IMR-90 (cell line): ENCODE measurements at regions not wholly inside any gene's neighbourhood (a gene's known extent, or its start where the extent isn't known, plus 50 kb on each side); places are given as distances from the start of the nearest gene placed in this dataset.

Source experiments
- ATAC-seq: fragments of 200-7000 bp; cut with Tn5 transposase; 2 replicates; pipeline ENCODE4 v1.9.1; 2020; ENCODE audit warnings: low read depth, mild to moderate bottlenecking, moderate library complexity
- BruUV-seq: library from RNA; stranded (reverse); fragments of 400-500 nt; replicated peaks from 2 replicates; lab custom pipeline; 2021; lab: Mats Ljungman, UMichigan
- CTCF ChIA-PET: fragments of 300-600 bp; formaldehyde crosslinking; extraction: SDS; loops from one replicate; lab custom pipeline; 2021; ENCODE audit warnings: antibody characterized with exemption; lab: Yijun Ruan, JAX
- POLR2A ChIA-PET: fragments of 300-600 bp; sonication (Branson Sonifier 250); formaldehyde crosslinking; loops from one replicate; lab custom pipeline; 2022; ENCODE audit warnings: antibody characterized with exemption; ENCODE audit not compliant: unreplicated experiment; lab: Charles Lee
- DNase-seq: peaks from one replicate; pipeline ENCODE4 v3.0.0; 2013
- H2AFZ ChIP-seq: replicated peaks from 2 replicates; pipeline ENCODE3; 2013; ENCODE audit warnings: low read length, mild to moderate bottlenecking; ENCODE audit not compliant: poor library complexity
- H2AK5ac ChIP-seq: 2 replicates; pipeline ENCODE4 v1.6.1; 2013; ENCODE audit warnings: low read depth, low read length, inconsistent platforms
- H2AK9ac ChIP-seq: replicated peaks from 2 replicates; pipeline ENCODE3; 2013; ENCODE audit warnings: mild to moderate bottlenecking, low read depth, low read length, moderate library complexity; ENCODE audit not compliant: poor library complexity
- H2BK120ac ChIP-seq: 2 replicates; pipeline ENCODE4 v1.6.1; 2013; ENCODE audit warnings: low read depth, low read length, inconsistent platforms
- H2BK15ac ChIP-seq: 3 replicates; pipeline ENCODE4 v1.6.1; 2013; ENCODE audit warnings: low read depth, low read length, inconsistent platforms
- H2BK20ac ChIP-seq: 2 replicates; pipeline ENCODE4 v1.6.1; 2013; ENCODE audit warnings: low read depth, mild to moderate bottlenecking, inconsistent platforms, low read length, moderate library complexity
- H2BK5ac ChIP-seq: 2 replicates; pipeline ENCODE4 v1.6.1; 2013; ENCODE audit warnings: mild to moderate bottlenecking, low read depth, low read length, inconsistent platforms; ENCODE audit not compliant: poor library complexity, severe bottlenecking
- H3K14ac ChIP-seq: replicated peaks from 2 replicates; pipeline ENCODE4 v1.6.1; 2013; ENCODE audit warnings: low read depth, low read length, inconsistent platforms
- H3K18ac ChIP-seq: 2 replicates; pipeline ENCODE4 v1.6.1; 2013; ENCODE audit warnings: low read depth, low read length, control low read depth
- H3K23ac ChIP-seq: 2 replicates; pipeline ENCODE4 v1.6.1; 2013; ENCODE audit warnings: low read depth, low read length, inconsistent platforms
- H3K27ac ChIP-seq: 2 replicates; pipeline ENCODE4 v1.5.1; 2013; ENCODE audit warnings: mild to moderate bottlenecking, control low read depth, low read length; ENCODE audit not compliant: insufficient read depth
- H3K27me3 ChIP-seq: 2 replicates; pipeline ENCODE4 v1.6.1; 2013; ENCODE audit warnings: low read length; ENCODE audit not compliant: control insufficient read depth, insufficient read depth
- H3K36me3 ChIP-seq: 2 replicates; pipeline ENCODE4 v1.6.1; 2013; ENCODE audit warnings: low read length, mixed read lengths; ENCODE audit not compliant: control insufficient read depth, insufficient read depth
- H3K4ac ChIP-seq: 2 replicates; pipeline ENCODE4 v1.6.1; 2013; ENCODE audit warnings: low read depth, low read length, inconsistent platforms
- H3K4me1 ChIP-seq: 2 replicates; pipeline ENCODE4 v1.6.1; 2013; ENCODE audit warnings: low read length, mixed read lengths; ENCODE audit not compliant: control insufficient read depth, insufficient read depth
- H3K4me2 ChIP-seq: 2 replicates; pipeline ENCODE4 v1.6.1; 2013; ENCODE audit warnings: low read depth, mild to moderate bottlenecking, control low read depth, low read length, moderate library complexity
- H3K4me3 ChIP-seq: 2 replicates; pipeline ENCODE4 v1.5.1; 2013; ENCODE audit warnings: low read depth, mild to moderate bottlenecking, control low read depth, low read length, moderate library complexity; ENCODE audit not compliant: insufficient read depth
- H3K56ac ChIP-seq: 2 replicates; pipeline ENCODE4 v1.6.1; 2013; ENCODE audit warnings: low read length, inconsistent platforms; ENCODE audit not compliant: insufficient read depth; ENCODE audit errors: extremely low read depth
- H3K79me1 ChIP-seq, 2 experiments: 2 replicates each; pipeline ENCODE4 v1.6.1; 2013; ENCODE audit warnings: low read length in 2 of 2, inconsistent platforms in 1 of 2, low read depth in 1 of 2
- H3K9ac ChIP-seq: 2 replicates; pipeline ENCODE4 v1.6.1; 2013; ENCODE audit warnings: low read depth, low read length, control low read depth
- H3K9me1 ChIP-seq: 2 replicates; pipeline ENCODE4 v1.6.1; 2013; ENCODE audit warnings: low read length, inconsistent platforms; ENCODE audit not compliant: insufficient read depth
- H3K9me3 ChIP-seq: 2 replicates; pipeline ENCODE4 v1.6.1; 2013; ENCODE audit warnings: low read length; ENCODE audit not compliant: control insufficient read depth, insufficient read depth
- H4K20me1 ChIP-seq: 2 replicates; pipeline ENCODE4 v1.6.1; 2013; ENCODE audit warnings: low read length, inconsistent platforms; ENCODE audit not compliant: insufficient read depth
- H4K5ac ChIP-seq: 2 replicates; pipeline ENCODE4 v1.6.1; 2013; ENCODE audit warnings: mild to moderate bottlenecking, low read depth, low read length, control low read depth
- H4K8ac ChIP-seq, 2 experiments: 2 replicates each; pipeline ENCODE4 v1.6.1; 2013; ENCODE audit warnings: low read depth in 2 of 2, low read length in 2 of 2, control low read depth in 1 of 2, inconsistent platforms in 1 of 2
- H4K91ac ChIP-seq: 2 replicates; pipeline ENCODE4 v1.6.1; 2013; ENCODE audit warnings: low read depth, low read length, inconsistent platforms; ENCODE audit not compliant: insufficient read depth
- BHLHE40 ChIP-seq: fragments of 150-350 bp; IDR thresholded peaks from 2 replicates; pipeline ENCODE4 v1.6.1; 2016; ENCODE audit warnings: mild to moderate bottlenecking, low read depth, low read length
- CEBPB ChIP-seq: IDR thresholded peaks from 2 replicates; pipeline ENCODE4 v1.6.1; 2012; ENCODE audit warnings: low read depth, low read length, improper control_type of control experiment
- CHD1 ChIP-seq: IDR thresholded peaks from 2 replicates; pipeline ENCODE4 v1.6.1; 2012; ENCODE audit warnings: low read depth, low read length, improper control_type of control experiment
- ELK1 ChIP-seq: fragments of 150-350 bp; IDR thresholded peaks from 2 replicates; pipeline ENCODE4 v1.6.1; 2016; ENCODE audit warnings: low read depth, mild to moderate bottlenecking, low read length, moderate library complexity, borderline replicate concordance
- FOS ChIP-seq: fragments of 150-350 bp; IDR thresholded peaks from 2 replicates; pipeline ENCODE4 v1.6.1; 2016; ENCODE audit warnings: low read depth, low read length
- MAFK ChIP-seq: IDR thresholded peaks from 2 replicates; pipeline ENCODE4 v1.6.1; 2012; ENCODE audit warnings: low read depth, low read length, improper control_type of control experiment
- MAZ ChIP-seq: IDR thresholded peaks from 2 replicates; pipeline ENCODE4 v1.6.1; 2012; ENCODE audit warnings: low read depth, mild to moderate bottlenecking, low read length, improper control_type of control experiment, moderate library complexity, borderline replicate concordance
- NFE2L2 ChIP-seq: fragments of 150-350 bp; IDR thresholded peaks from 2 replicates; pipeline ENCODE4 v1.6.1; 2016; ENCODE audit warnings: low read depth, mild to moderate bottlenecking, low read length
- POLR2A ChIP-seq: IDR thresholded peaks from 2 replicates; pipeline ENCODE4 v1.6.1; 2012; ENCODE audit warnings: mild to moderate bottlenecking, low read depth, low read length
- RAD21 ChIP-seq: IDR thresholded peaks from 2 replicates; pipeline ENCODE4 v1.6.1; 2012; ENCODE audit warnings: low read length, improper control_type of control experiment
- RCOR1 ChIP-seq: IDR thresholded peaks from 2 replicates; pipeline ENCODE4 v1.6.1; 2012; ENCODE audit warnings: mild to moderate bottlenecking, low read length, improper control_type of control experiment; ENCODE audit not compliant: insufficient replicate concordance
- RFX5 ChIP-seq: IDR thresholded peaks from 2 replicates; pipeline ENCODE4 v1.8.0; 2012; ENCODE audit warnings: low read depth, mild to moderate bottlenecking, low read length, moderate library complexity
- SMC3 ChIP-seq: fragments of 150-350 bp; IDR thresholded peaks from 2 replicates; pipeline ENCODE4 v1.6.1; 2016; ENCODE audit warnings: low read depth, mild to moderate bottlenecking, antibody characterized with exemption, low read length, moderate library complexity
- WGBS, 2 experiments: methylation state at CpG; one replicate each; pipeline versions ENCODE4 v1.1.5 to v1.1.7; 2013; ENCODE audit warnings: missing lambda C conversion rate in 2 of 2; ENCODE audit not compliant: insufficient read length in 1 of 2; ENCODE audit errors: extremely low coverage in 2 of 2; 5-methylcytosine and 5-hydroxymethylcytosine counted together
- dilution Hi-C: fragments of 300-500 bp; cut with HindIII; formaldehyde crosslinking; loops from one replicate; pipeline ENCODE4 v1.14.3; 2018; ENCODE audit warnings: low sequenced_read_pairs; ENCODE audit not compliant: unreplicated experiment
- in situ Hi-C: fragments of 300-500 bp; cut with MboI; formaldehyde crosslinking; loops from 3 replicates; pipeline ENCODE4 v1.14.3; 2019; ENCODE audit warnings: low sequenced_read_pairs, inconsistent platforms, mixed read lengths
- intact Hi-C: fragments of 100-400 bp; cut with micrococcal nuclease; formaldehyde crosslinking; loops from 2 replicates; pipeline ENCODE4 v1.10.0; 2022
- TF ChIP-seq, protein P1 (sequence below): fragments of 150-350 bp; IDR thresholded peaks from 2 replicates; pipeline ENCODE4 v1.6.1; 2017; ENCODE audit warnings: mild to moderate bottlenecking, antibody characterized with exemption, low read length, low read depth
- TF ChIP-seq, protein P2 (sequence below): conservative IDR thresholded peaks from 2 replicates; pipeline ENCODE4 v1.5.1; 2012; ENCODE audit warnings: mild to moderate bottlenecking, low read depth, low read length, improper control_type of control experiment

- Histone ChIP-seq H4K91ac (no peak overlapping the region), H3K23ac (no peak overlapping the region), H3K4me3 (no peak overlapping the region), H2BK120ac (no peak overlapping the region), H4K5ac (no peak overlapping the region), H3K4me2 (no peak overlapping the region), H3K79me1 (no peaks in the 10 kb centered on the region), H2AK9ac (no peak overlapping the region), H3K36me3 (no peaks in the 10 kb centered on the region), H2AK5ac (no peak overlapping the region), H3K9me1 (no peaks in the 10 kb centered on the region), H2BK5ac (no peak overlapping the region), H3K4me1 (no peaks in the 10 kb centered on the region), H3K56ac (no peak overlapping the region), H2BK20ac (no peak overlapping the region), H3K9me3 (no peaks in the 10 kb centered on the region), H3K27me3 (no peaks in the 10 kb centered on the region), H3K9ac (no peak overlapping the region), H4K20me1 (no peaks in the 10 kb centered on the region), H3K4ac (no peak overlapping the region), H2BK15ac (no peak overlapping the region), H2AFZ (no peak overlapping the region), H3K27ac (no peak overlapping the region), H4K8ac (no peak overlapping the region), H3K18ac (no peak overlapping the region), H3K14ac (no peak overlapping the region)
- DNase-seq (no peak), ATAC-seq (no peak)
- POLR2A ChIA-PET = no interaction called here
- in situ Hi-C loops = no loop called here
- CTCF ChIA-PET = no interaction called here
- TF ChIP-seq MAZ (no peak), RCOR1 (no peak), BHLHE40 (no peak), FOS (no peak), CEBPB (no peak), NFE2L2 (no peak), ELK1 (no peak), CHD1 (no peak), RAD21 (no peak), POLR2A (no peak), RFX5 (no peak), SMC3 (no peak), MAFK (no peak)
- TF ChIP-seq, protein P1, sequence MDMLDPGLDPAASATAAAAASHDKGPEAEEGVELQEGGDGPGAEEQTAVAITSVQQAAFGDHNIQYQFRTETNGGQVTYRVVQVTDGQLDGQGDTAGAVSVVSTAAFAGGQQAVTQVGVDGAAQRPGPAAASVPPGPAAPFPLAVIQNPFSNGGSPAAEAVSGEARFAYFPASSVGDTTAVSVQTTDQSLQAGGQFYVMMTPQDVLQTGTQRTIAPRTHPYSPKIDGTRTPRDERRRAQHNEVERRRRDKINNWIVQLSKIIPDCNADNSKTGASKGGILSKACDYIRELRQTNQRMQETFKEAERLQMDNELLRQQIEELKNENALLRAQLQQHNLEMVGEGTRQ = no peak
- TF ChIP-seq, protein P2, sequence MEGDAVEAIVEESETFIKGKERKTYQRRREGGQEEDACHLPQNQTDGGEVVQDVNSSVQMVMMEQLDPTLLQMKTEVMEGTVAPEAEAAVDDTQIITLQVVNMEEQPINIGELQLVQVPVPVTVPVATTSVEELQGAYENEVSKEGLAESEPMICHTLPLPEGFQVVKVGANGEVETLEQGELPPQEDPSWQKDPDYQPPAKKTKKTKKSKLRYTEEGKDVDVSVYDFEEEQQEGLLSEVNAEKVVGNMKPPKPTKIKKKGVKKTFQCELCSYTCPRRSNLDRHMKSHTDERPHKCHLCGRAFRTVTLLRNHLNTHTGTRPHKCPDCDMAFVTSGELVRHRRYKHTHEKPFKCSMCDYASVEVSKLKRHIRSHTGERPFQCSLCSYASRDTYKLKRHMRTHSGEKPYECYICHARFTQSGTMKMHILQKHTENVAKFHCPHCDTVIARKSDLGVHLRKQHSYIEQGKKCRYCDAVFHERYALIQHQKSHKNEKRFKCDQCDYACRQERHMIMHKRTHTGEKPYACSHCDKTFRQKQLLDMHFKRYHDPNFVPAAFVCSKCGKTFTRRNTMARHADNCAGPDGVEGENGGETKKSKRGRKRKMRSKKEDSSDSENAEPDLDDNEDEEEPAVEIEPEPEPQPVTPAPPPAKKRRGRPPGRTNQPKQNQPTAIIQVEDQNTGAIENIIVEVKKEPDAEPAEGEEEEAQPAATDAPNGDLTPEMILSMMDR = no peak
- no TSS peak for BruUV-seq
- intact Hi-C loops = no loop called here
- WGBS, 2 experiments = no CpG with 5 or more reads among the region's 1 CpG
- dilution Hi-C loops = no loop called here
These were observed 86.7 kb downstream of the MAFB start for GRCh38 chr20:40602381-40602780.
